ENCODE measurements at regions not wholly inside any gene's neighbourhood (a gene's known extent, or its start where the extent isn't known, plus 50 kb on each side); places are given as distances from the start of the nearest gene placed in this dataset.
"Not testable (repeated sequence)": the region's sequence is repeated elsewhere in the genome, so short reads cannot be mapped to it uniquely, and the experiment has no call there.

GRCh38 chr15:92827991-92828390, 72.1 kb upstream of the CHD2 start:
- TF ChIP-seq POLR2AphosphoS5 (IDR thresholded peaks at IDR 0.05; ENCODE audit: low read depth, low read length); SPI1 (IDR thresholded peaks at IDR 0.05; ENCODE audit: low read depth, low read length); PAX5 (IDR thresholded peaks at IDR 0.05; ENCODE audit: insufficient read depth, low read length, severe bottlenecking): not testable (repeated sequence)

Data from GM12891 (cell line).